Uterus (tissue), 2 donors: ENCODE measurements at regions not wholly inside any gene's neighbourhood (a gene's known extent, or its start where the extent isn't known, plus 50 kb on each side); places are given as distances from the start of the nearest gene placed in this dataset.

Experiments used
- CTCF ChIP-seq, 4 experiments: fragments of 200-600 bp in 2 of 4; fragments of 450-650 bp in 2 of 4; sonication (generic) in 2 of 4; IDR thresholded peaks; one replicate each; pipeline ENCODE4 v1.5.1; 2016 to 2019; ENCODE audit warnings: antibody characterized with exemption in 4 of 4, mild to moderate bottlenecking in 2 of 4, moderate library complexity in 1 of 4
- POLR2A ChIP-seq, 2 donors: fragments of 450-650 bp; IDR thresholded peaks; one replicate each; pipeline ENCODE4 v1.6.1; 2016; ENCODE audit warnings: antibody characterized with exemption in 2 of 2, mild to moderate bottlenecking in 1 of 2, moderate library complexity in 1 of 2

- TF ChIP-seq CTCF (IDR thresholded peaks at IDR 0.05) (no peak), POLR2A (IDR thresholded peaks at IDR 0.05) (no peak)
Observed at GRCh38 chr16:26204138-26204537, 512.4 kb downstream of the HS3ST4 start.
